ENCODE measurements at regions not wholly inside any gene's neighbourhood (a gene's known extent, or its start where the extent isn't known, plus 50 kb on each side); places are given as distances from the start of the nearest gene placed in this dataset.

- TF ChIP-seq, protein P1, sequence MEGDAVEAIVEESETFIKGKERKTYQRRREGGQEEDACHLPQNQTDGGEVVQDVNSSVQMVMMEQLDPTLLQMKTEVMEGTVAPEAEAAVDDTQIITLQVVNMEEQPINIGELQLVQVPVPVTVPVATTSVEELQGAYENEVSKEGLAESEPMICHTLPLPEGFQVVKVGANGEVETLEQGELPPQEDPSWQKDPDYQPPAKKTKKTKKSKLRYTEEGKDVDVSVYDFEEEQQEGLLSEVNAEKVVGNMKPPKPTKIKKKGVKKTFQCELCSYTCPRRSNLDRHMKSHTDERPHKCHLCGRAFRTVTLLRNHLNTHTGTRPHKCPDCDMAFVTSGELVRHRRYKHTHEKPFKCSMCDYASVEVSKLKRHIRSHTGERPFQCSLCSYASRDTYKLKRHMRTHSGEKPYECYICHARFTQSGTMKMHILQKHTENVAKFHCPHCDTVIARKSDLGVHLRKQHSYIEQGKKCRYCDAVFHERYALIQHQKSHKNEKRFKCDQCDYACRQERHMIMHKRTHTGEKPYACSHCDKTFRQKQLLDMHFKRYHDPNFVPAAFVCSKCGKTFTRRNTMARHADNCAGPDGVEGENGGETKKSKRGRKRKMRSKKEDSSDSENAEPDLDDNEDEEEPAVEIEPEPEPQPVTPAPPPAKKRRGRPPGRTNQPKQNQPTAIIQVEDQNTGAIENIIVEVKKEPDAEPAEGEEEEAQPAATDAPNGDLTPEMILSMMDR (IDR thresholded peaks at IDR 0.05; ENCODE audit: low read depth, low read length): no peak
- H3K4me3 ChIP-seq (replicated peaks in 1 of 2; ENCODE audit: low read depth in 2 of 2, low read length in 2 of 2): no peak overlapping the region
- no peak for DNase-seq (ENCODE audit: low read depth in 2 of 2)
These were observed 357.5 kb upstream of the TMCO5A start for GRCh38 chr15:37576952-37577351.

DNA sequence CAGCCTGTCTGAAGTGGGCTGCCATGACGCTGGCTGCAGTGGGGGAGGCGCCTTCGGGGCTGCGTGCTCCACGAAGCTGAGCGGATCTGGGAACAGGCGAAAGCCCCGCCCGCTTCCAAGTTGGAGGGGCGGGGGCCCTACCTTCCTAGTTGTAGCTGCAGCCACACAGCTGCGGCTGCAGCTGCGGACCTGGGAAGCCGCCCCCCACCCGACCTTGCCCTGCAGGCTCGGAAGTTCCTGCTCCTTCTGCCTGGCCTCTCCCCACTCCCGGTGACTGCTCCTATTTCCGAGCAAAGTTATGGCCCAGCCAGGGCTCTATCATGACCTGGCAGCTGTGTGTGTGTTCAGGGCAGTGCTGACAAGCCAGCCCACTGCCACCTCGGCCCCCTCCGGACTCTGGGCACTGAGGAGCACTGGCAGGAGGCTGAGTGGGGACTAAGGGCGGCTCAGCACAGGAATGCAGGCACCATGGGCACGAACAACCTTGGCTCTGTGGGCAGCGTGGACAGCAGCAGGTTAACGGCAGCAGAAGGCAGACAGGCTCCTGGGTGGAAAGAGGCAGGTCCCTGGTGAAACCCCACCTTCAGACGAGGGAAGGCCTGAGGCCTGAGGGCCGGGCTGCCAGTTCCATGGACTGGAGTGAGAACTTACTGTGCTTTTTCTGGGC is 352.4 kb upstream of the TMCO5A start:
- H3K4me3 ChIP-seq (replicated peaks in 1 of 2; ENCODE audit: low read depth in 2 of 2, low read length in 2 of 2): no peak overlapping the region
- TF ChIP-seq, protein P1 (IDR thresholded peaks at IDR 0.05; ENCODE audit: low read depth, low read length): no peak

DNA sequence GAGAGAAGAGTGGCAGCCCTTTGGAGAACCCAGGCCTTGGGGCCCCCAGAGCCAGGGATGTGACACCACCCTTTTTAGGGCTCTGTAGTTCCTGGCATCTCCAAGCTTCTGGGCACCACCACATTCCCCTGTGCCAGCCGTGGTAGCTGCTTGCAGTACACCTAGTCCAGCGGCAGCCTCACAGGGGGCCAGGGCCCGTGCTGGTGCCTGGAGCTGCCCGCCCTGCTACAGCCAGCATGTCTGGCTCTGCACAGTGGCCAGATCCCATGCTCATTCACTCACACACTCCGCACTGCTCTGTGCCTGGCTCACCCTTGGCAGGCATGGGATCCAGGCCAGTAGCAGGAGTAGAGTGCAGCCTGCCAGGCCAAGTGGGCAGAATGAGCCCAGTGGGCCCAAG is 351.6 kb upstream of the TMCO5A start:
- no peak overlapping the region for H3K4me3 ChIP-seq (replicated peaks in 1 of 2; ENCODE audit: low read depth in 2 of 2, low read length in 2 of 2)
- TF ChIP-seq, protein P1 (IDR thresholded peaks at IDR 0.05; ENCODE audit: low read depth, low read length): no peak
- no peak for DNase-seq (ENCODE audit: low read depth in 2 of 2)

More for the DNA sequence above, 352.4 kb upstream of the TMCO5A start:
- no peak for DNase-seq (ENCODE audit: low read depth in 2 of 2)

DNA sequence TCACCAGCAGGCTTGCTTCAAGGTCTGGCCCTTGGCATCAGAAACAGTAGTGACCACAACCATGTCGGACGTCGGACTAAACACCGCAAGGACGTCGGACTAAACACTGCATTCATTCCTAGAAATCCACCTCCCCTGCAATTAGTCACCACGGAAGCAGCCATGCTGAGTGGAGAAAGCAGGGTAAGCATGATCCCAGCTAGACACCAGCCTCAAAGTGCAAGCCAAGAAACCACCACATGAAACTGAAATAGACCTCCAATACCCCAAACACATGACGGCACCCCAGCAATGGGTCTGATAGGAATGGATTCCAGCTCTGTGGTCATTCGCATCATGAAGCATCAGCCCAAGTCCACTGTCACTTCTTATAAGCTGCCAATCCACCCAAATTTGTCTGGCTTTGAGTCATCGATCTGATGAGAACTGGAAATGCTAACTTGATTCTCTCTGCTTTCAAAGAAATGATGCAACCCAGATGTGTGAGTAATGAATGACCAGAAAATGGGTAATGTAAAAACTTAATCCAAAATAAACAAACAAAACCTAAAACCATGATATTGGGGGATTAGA is 348.3 kb upstream of the TMCO5A start:
- H3K4me3 ChIP-seq (replicated peaks in 1 of 2; ENCODE audit: low read depth in 2 of 2, low read length in 2 of 2): no peak overlapping the region
- peak; percentile 28 to 73 for DNase-seq (ENCODE audit: low read depth in 2 of 2)
- TF ChIP-seq, protein P1 (IDR thresholded peaks at IDR 0.05; ENCODE audit: low read depth, low read length): no peak

DNA sequence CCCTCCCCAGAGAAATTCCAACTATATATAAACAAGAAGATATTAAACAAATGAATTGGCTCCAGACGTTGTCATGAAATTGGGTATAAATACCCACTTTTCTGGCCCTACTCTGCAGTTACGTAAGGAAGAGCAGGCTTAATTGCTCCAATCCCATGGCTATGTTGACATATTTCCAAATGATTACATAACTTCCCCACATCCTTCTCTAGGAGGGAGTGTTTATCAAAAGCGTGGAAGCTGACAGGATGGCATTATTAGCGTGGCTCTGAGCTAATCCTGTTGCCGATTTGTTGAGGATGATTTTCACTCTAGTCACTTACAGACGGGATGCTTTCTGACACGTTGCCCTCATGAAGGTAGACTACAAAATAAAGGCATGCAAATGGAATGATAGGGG is 347.5 kb upstream of the TMCO5A start:
- no peak overlapping the region for H3K4me3 ChIP-seq (replicated peaks in 1 of 2; ENCODE audit: low read depth in 2 of 2, low read length in 2 of 2)
- TF ChIP-seq, protein P1 (IDR thresholded peaks at IDR 0.05; ENCODE audit: low read depth, low read length): no peak
- peak; percentile 5 to 19 for DNase-seq (ENCODE audit: low read depth in 2 of 2)

DNA sequence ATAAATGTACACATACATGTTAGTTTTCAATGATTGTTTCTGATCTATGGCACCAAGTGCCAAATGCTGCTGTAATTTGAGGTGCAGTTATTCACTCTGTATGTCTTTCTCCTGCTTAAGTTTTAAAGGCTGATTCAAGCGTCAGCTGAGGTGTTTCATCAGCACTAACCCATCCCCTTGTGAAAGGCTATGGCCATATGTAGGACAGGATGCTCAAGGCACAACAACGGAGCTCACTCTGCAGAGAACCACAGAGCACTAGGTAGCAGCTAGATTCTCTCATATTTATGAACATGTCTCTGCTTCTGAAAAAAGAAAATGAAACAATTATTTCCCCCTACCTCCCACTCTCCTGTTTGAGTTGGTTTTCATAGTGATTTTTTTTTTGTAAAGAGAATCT is 340.0 kb upstream of the TMCO5A start:
- TF ChIP-seq, protein P1 (IDR thresholded peaks at IDR 0.05; ENCODE audit: low read depth, low read length): no peak
- no peak for DNase-seq (ENCODE audit: low read depth in 2 of 2)
- H3K4me3 ChIP-seq (replicated peaks in 1 of 2; ENCODE audit: low read depth in 2 of 2, low read length in 2 of 2): no peak overlapping the region

Data from cardiac fibroblast (primary cell).